ENCODE measurements at regions not wholly inside any gene's neighbourhood (a gene's known extent, or its start where the extent isn't known, plus 50 kb on each side); places are given as distances from the start of the nearest gene placed in this dataset.

GRCh38 chr4:62588671-62589070 is 1388.5 kb downstream of the ADGRL3 start:
- Histone ChIP-seq H2AFZ (no peak overlapping the region), H4K20me1 (replicated peaks; ENCODE audit: insufficient read depth) (no peaks in the 10 kb centered on the region), H3K27ac (ENCODE audit: low read depth) (no peak overlapping the region), H3K27me3 (ENCODE audit: insufficient read depth) (no peaks in the 10 kb centered on the region), H3K79me2 (replicated peaks; ENCODE audit: insufficient read depth) (no peaks in the 10 kb centered on the region), H3K4me3 (no peak overlapping the region), H3K4me1 (ENCODE audit: insufficient read depth) (no peaks in the 10 kb centered on the region), H3K36me3 (ENCODE audit: insufficient read depth) (no peaks in the 10 kb centered on the region), H3K9me2 (ENCODE audit: insufficient read depth) (no peaks in the 10 kb centered on the region), H3F3A (replicated peaks; ENCODE audit: low read depth) (no peaks in the 10 kb centered on the region), H3K4me2 (no peak overlapping the region)
- Mint-ChIP-seq H3K9me3 (peaks cover 18% of the 10 kb centered on the region), H3K27ac (no peak overlapping the region), H3K4me1 (no peaks in the 10 kb centered on the region), H3K4me3 (no peak overlapping the region), H3K27me3 (ENCODE audit: insufficient read depth, low read depth, poor library complexity) (peaks cover 1% of the 10 kb centered on the region), H3K36me3 (ENCODE audit: low read depth) (peaks cover 17% of the 10 kb centered on the region; the same call in 2 of the 3 replicates)
- ATAC-seq (no peak), DNase-seq (ENCODE audit: low spot score) (no peak)
- TF ChIP-seq ETS1 (IDR thresholded peaks at IDR 0.05) (no peak), EZH2 (IDR thresholded peaks at IDR 0.05; ENCODE audit: low read depth, unreplicated experiment) (no peak), CREB1 (CRISPR knock-in tag; IDR thresholded peaks at IDR 0.05; ENCODE audit: low read depth) (no peak), ZNF331 (CRISPR knock-in tag; IDR thresholded peaks at IDR 0.05; ENCODE audit: low read depth) (no peak), EZH2phosphoT487 (IDR thresholded peaks at IDR 0.05; ENCODE audit: unreplicated experiment) (no peak), JUNB (IDR thresholded peaks at IDR 0.05; ENCODE audit: unreplicated experiment) (no peak), STAT1 (IDR thresholded peaks at IDR 0.05; ENCODE audit: unreplicated experiment) (no peak), POLR2AphosphoS5 (IDR thresholded peaks at IDR 0.05; ENCODE audit: low read depth) (no peak), NANOG (IDR thresholded peaks at IDR 0.05; ENCODE audit: borderline replicate concordance) (no peak)
- TF ChIP-seq, protein P1, sequence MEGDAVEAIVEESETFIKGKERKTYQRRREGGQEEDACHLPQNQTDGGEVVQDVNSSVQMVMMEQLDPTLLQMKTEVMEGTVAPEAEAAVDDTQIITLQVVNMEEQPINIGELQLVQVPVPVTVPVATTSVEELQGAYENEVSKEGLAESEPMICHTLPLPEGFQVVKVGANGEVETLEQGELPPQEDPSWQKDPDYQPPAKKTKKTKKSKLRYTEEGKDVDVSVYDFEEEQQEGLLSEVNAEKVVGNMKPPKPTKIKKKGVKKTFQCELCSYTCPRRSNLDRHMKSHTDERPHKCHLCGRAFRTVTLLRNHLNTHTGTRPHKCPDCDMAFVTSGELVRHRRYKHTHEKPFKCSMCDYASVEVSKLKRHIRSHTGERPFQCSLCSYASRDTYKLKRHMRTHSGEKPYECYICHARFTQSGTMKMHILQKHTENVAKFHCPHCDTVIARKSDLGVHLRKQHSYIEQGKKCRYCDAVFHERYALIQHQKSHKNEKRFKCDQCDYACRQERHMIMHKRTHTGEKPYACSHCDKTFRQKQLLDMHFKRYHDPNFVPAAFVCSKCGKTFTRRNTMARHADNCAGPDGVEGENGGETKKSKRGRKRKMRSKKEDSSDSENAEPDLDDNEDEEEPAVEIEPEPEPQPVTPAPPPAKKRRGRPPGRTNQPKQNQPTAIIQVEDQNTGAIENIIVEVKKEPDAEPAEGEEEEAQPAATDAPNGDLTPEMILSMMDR (conservative IDR thresholded peaks at IDR 0.05; ENCODE audit: low read depth in 2 of 2), result no peak
- TF ChIP-seq, protein P2, sequence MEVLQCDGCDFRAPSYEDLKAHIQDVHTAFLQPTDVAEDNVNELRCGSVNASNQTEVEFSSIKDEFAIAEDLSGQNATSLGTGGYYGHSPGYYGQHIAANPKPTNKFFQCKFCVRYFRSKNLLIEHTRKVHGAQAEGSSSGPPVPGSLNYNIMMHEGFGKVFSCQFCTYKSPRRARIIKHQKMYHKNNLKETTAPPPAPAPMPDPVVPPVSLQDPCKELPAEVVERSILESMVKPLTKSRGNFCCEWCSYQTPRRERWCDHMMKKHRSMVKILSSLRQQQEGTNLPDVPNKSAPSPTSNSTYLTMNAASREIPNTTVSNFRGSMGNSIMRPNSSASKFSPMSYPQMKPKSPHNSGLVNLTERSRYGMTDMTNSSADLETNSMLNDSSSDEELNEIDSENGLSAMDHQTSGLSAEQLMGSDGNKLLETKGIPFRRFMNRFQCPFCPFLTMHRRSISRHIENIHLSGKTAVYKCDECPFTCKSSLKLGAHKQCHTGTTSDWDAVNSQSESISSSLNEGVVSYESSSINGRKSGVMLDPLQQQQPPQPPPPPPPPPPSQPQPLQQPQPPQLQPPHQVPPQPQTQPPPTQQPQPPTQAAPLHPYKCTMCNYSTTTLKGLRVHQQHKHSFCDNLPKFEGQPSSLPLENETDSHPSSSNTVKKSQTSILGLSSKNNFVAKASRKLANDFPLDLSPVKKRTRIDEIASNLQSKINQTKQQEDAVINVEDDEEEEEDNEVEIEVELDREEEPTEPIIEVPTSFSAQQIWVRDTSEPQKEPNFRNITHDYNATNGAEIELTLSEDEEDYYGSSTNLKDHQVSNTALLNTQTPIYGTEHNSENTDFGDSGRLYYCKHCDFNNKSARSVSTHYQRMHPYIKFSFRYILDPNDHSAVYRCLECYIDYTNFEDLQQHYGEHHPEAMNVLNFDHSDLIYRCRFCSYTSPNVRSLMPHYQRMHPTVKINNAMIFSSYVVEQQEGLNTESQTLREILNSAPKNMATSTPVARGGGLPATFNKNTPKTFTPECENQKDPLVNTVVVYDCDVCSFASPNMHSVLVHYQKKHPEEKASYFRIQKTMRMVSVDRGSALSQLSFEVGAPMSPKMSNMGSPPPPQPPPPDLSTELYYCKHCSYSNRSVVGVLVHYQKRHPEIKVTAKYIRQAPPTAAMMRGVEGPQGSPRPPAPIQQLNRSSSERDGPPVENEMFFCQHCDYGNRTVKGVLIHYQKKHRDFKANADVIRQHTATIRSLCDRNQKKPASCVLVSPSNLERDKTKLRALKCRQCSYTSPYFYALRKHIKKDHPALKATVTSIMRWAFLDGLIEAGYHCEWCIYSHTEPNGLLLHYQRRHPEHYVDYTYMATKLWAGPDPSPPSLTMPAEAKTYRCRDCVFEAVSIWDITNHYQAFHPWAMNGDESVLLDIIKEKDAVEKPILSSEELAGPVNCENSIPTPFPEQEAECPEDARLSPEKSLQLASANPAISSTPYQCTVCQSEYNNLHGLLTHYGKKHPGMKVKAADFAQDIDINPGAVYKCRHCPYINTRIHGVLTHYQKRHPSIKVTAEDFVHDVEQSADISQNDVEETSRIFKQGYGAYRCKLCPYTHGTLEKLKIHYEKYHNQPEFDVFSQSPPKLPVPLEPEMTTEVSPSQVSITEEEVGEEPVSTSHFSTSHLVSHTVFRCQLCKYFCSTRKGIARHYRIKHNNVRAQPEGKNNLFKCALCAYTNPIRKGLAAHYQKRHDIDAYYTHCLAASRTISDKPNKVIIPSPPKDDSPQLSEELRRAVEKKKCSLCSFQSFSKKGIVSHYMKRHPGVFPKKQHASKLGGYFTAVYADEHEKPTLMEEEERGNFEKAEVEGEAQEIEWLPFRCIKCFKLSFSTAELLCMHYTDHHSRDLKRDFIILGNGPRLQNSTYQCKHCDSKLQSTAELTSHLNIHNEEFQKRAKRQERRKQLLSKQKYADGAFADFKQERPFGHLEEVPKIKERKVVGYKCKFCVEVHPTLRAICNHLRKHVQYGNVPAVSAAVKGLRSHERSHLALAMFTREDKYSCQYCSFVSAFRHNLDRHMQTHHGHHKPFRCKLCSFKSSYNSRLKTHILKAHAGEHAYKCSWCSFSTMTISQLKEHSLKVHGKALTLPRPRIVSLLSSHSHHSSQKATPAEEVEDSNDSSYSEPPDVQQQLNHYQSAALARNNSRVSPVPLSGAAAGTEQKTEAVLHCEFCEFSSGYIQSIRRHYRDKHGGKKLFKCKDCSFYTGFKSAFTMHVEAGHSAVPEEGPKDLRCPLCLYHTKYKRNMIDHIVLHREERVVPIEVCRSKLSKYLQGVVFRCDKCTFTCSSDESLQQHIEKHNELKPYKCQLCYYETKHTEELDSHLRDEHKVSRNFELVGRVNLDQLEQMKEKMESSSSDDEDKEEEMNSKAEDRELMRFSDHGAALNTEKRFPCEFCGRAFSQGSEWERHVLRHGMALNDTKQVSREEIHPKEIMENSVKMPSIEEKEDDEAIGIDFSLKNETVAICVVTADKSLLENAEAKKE (CRISPR knock-in tag; IDR thresholded peaks at IDR 0.05), result no peak
